Uterus (tissue), 2 donors: ENCODE measurements at regions not wholly inside any gene's neighbourhood (a gene's known extent, or its start where the extent isn't known, plus 50 kb on each side); places are given as distances from the start of the nearest gene placed in this dataset.

Source experiments
- CTCF ChIP-seq, 4 experiments: fragments of 200-600 bp in 2 of 4; fragments of 450-650 bp in 2 of 4; sonication (generic) in 2 of 4; IDR thresholded peaks; one replicate each; pipeline ENCODE4 v1.5.1; 2016 to 2019; ENCODE audit warnings: antibody characterized with exemption in 4 of 4, mild to moderate bottlenecking in 2 of 4, moderate library complexity in 1 of 4
- POLR2A ChIP-seq, 2 donors: fragments of 450-650 bp; IDR thresholded peaks; one replicate each; pipeline ENCODE4 v1.6.1; 2016; ENCODE audit warnings: antibody characterized with exemption in 2 of 2, mild to moderate bottlenecking in 1 of 2, moderate library complexity in 1 of 2

GRCh38 chr3:102299125-102299877 is 135.5 kb upstream of the ZPLD1 start:
- TF ChIP-seq CTCF (IDR thresholded peaks at IDR 0.05) (no peak), POLR2A (IDR thresholded peaks at IDR 0.05) (no peak)
